ENCODE measurements at regions not wholly inside any gene's neighbourhood (a gene's known extent, or its start where the extent isn't known, plus 50 kb on each side); places are given as distances from the start of the nearest gene placed in this dataset.
"Not testable (repeated sequence)": the region's sequence is repeated elsewhere in the genome, so short reads cannot be mapped to it uniquely, and the experiment has no call there.

DNA sequence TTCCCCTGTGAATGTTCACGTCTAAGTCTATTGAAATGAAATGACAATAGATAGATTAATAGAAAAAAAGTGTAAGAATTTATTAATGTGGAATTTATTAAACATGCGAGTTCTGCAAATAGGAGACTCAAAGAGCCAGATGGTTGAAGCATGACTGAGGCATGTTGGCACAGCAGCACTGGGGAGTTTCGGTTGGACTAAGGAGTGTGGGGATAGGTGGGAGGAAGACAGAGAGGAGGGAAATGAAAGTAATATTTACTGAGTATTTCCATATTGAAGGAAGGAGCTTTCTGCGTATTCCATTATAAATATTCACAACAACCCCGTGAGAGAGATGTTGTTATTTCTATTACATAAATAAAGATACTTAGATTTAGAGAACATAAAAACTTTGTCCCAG is 79.5 kb upstream of the ZNF644 start:
- TF ChIP-seq, protein P1, sequence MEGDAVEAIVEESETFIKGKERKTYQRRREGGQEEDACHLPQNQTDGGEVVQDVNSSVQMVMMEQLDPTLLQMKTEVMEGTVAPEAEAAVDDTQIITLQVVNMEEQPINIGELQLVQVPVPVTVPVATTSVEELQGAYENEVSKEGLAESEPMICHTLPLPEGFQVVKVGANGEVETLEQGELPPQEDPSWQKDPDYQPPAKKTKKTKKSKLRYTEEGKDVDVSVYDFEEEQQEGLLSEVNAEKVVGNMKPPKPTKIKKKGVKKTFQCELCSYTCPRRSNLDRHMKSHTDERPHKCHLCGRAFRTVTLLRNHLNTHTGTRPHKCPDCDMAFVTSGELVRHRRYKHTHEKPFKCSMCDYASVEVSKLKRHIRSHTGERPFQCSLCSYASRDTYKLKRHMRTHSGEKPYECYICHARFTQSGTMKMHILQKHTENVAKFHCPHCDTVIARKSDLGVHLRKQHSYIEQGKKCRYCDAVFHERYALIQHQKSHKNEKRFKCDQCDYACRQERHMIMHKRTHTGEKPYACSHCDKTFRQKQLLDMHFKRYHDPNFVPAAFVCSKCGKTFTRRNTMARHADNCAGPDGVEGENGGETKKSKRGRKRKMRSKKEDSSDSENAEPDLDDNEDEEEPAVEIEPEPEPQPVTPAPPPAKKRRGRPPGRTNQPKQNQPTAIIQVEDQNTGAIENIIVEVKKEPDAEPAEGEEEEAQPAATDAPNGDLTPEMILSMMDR (IDR thresholded peaks at IDR 0.05; ENCODE audit: low read depth, low read length), result no peak
- DNase-seq (ENCODE audit: low read depth in 2 of 2), result no peak
- H3K4me3 ChIP-seq (replicated peaks in 1 of 2; ENCODE audit: low read depth in 2 of 2, low read length in 2 of 2), result no peak overlapping the region

DNA sequence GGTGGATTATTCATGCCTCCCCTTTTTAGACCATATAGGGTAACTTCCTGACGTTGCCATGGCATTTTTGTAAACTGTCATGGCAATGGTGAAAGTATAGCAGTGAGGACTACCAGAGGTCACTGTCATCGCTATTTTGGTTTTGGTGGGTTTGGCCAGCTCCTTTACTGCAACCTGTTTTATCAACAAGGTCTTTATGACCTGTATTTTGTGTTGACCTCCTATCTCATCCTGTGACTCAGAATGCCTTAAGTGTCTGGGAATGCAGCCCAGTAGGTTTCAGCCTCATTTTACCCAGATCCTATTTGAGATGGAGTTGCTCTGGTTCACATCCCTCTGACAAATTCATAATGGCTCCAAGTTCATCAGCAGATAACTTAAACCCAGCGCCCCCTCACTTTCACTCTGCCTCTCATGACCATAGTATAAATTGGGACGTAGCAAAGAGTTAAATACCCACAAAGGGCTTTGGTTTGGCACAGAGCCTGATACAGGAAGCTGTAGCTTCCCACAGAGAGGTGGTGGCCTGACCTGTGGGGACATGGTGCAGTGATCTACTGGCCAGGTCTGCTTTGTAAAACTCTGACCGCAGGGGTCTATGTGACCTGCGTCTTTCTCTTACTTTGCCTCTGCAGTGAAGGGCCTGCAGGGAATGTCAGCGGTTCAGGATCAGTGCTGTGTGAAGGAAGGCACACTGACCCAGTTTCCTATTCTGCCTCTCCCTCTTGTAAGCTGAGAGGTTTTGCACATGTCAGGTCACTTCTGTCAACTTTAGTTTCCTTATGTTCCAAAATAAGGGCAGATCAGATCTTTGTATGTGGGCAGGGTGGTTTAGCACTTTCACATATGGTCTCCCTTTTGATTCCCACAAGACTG is 78.1 kb upstream of the ZNF644 start:
- no peak for DNase-seq (ENCODE audit: low read depth in 2 of 2)
- H3K4me3 ChIP-seq (replicated peaks in 1 of 2; ENCODE audit: low read depth in 2 of 2, low read length in 2 of 2), result no peak overlapping the region
- TF ChIP-seq, protein P1 (IDR thresholded peaks at IDR 0.05; ENCODE audit: low read depth, low read length), result no peak

DNA sequence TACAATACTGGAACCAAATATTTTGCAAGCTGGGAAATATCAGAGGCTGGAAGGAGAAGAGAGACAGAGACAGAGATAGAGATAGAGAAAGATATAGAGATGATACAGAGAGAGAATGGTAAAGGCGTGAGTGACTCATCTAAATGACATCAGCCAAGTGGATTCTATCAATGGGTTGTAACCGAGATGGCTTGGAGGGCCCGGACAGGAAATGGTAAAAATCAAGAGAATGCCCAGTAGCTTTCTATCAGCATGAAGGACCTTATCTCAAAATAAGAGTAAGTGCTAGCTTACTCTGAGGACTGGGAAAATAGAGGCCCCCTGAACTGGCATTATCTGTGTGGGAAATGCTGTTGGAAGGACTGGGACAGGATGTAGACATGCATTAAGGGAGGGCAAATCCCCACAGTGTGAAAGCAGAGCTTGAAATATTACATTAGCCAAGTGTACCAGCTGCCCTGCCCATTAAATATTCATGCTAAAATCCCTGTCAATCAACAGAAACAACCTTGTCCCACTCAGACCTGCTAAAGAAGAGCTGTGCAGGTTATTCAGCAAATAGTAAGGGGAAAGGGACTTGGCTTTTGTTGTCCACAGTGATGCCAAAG is 76.6 kb upstream of the ZNF644 start:
- DNase-seq (ENCODE audit: low read depth in 2 of 2), result no peak
- H3K4me3 ChIP-seq (replicated peaks in 1 of 2; ENCODE audit: low read depth in 2 of 2, low read length in 2 of 2), result no peak overlapping the region
- TF ChIP-seq, protein P1 (IDR thresholded peaks at IDR 0.05; ENCODE audit: low read depth, low read length), result no peak

DNA sequence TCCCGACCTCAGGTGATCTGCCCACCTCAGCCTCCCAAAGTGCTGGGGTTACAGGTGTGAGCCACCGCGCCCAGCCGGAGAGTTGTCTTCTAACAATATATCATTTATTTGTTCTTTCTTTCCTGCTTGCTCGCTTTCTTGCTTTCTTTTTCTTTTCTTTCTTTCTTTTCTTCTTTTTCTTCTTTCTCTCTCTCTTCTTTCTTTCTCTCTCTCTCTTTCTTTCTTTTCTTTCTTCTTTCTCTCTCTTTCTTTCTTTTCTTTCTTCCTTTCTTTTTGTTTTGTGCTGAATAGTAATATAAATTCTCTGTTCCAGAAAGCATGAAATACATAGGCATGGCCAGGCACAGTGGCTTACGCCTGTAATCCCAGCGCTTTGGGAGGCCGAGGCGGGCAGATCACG is 73.5 kb upstream of the ZNF644 start:
- not testable (repeated sequence) for DNase-seq (ENCODE audit: low read depth in 2 of 2); H3K4me3 ChIP-seq (replicated peaks in 1 of 2; ENCODE audit: low read depth in 2 of 2, low read length in 2 of 2)

DNA sequence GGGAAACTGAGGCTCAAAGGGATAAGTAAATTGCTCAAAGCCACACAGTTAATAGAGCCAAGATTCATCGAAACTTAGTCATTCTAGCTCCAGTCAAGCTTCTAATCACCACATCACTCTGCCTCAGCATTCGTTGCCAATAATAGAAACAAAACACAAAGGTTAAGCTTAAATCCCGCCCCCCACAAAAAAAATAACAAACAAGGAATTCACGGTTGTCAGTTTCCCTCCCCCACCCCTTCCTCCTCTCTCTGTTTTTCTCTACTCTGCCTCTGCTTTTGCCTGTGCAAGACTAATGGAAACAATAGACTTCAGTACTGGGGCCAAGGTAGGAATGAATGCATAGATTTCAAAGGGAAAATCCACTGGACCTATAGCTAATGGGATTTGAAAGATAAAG is 70.7 kb upstream of the ZNF644 start:
- no peak overlapping the region for H3K4me3 ChIP-seq (replicated peaks in 1 of 2; ENCODE audit: low read depth in 2 of 2, low read length in 2 of 2)
- TF ChIP-seq, protein P1 (IDR thresholded peaks at IDR 0.05; ENCODE audit: low read depth, low read length), result no peak
- DNase-seq (ENCODE audit: low read depth in 2 of 2), result no peak

DNA sequence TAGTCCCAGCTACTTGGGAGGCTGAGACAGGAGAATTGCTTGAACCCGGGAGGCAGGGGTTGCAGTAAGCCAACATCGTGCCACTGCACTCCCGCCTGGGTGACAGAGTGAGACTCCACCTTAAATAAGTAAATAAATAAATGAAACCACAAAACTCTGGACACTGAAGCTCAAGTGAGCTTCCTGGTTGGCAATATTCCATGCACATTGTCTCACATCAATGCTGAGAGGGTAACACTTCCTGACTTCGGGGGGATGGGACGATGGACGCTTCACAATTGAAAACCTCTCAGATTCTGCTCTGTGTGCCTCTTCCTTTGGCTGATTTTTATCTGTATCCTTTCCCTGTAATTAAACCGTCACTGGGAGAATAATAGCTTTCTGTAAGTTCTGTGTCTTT is 70.0 kb upstream of the ZNF644 start:
- DNase-seq (ENCODE audit: low read depth in 2 of 2), result no peak

DNA sequence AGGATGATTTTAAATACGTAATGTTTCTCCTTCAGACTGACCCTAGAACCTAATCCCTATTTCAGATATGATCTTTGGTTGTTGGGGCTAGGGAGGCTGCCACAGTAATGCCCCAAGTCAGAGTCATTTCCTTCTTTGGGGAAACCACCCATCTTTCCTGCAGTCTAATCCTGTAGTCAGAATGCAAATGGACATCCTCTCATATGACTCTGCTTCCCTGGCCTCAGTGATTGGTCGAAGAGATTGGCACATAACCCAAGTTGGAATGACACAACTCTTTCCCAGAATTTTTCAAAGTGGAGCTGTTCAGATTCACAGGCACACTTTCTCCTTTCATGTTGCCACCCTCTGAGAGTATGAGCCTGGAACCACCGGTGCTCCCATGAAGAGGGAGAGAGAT is 58.8 kb upstream of the ZNF644 start:
- TF ChIP-seq, protein P1 (IDR thresholded peaks at IDR 0.05; ENCODE audit: low read depth, low read length), result no peak
- peak in 1 of 2 donors; percentile 8 for DNase-seq (ENCODE audit: low read depth in 2 of 2)
- no peak overlapping the region for H3K4me3 ChIP-seq (replicated peaks in 1 of 2; ENCODE audit: low read depth in 2 of 2, low read length in 2 of 2)

More for the DNA sequence above, 70.0 kb upstream of the ZNF644 start:
- TF ChIP-seq, protein P1 (IDR thresholded peaks at IDR 0.05; ENCODE audit: low read depth, low read length), result no peak
- H3K4me3 ChIP-seq (replicated peaks in 1 of 2; ENCODE audit: low read depth in 2 of 2, low read length in 2 of 2), result no peak overlapping the region
